Endothelial cell of umbilical vein (primary cell): ENCODE measurements at regions not wholly inside any gene's neighbourhood (a gene's known extent, or its start where the extent isn't known, plus 50 kb on each side); places are given as distances from the start of the nearest gene placed in this dataset.

ENCODE experiments used
- BruUV-seq: library from RNA; stranded (reverse); fragments of 400-500 nt; replicated peaks from 2 replicates; lab custom pipeline; 2021; lab: Mats Ljungman, UMichigan
- CTCF ChIA-PET: fragments of 300-600, 350-600 bp; sonication (Branson Sonifier 250); formaldehyde crosslinking; loops from one replicate; lab custom pipeline; 2021; ENCODE audit warnings: antibody characterized with exemption, inconsistent platforms; lab: Charles Lee
- POLR2A ChIA-PET: fragments of 300-600, 350-600 bp; sonication (Branson Sonifier 250); formaldehyde crosslinking; loops from one replicate; lab custom pipeline; 2021; ENCODE audit warnings: antibody characterized with exemption, inconsistent platforms; lab: Charles Lee
- DNase-seq: peaks from one replicate; pipeline ENCODE4 v3.0.0-alpha.2; 2011; ENCODE audit warnings: low read depth, low spot score
- FAIRE-seq: peaks from 2 replicates; lab custom pipeline; 2011; peaks lifted over from hg19 to GRCh38; lab: Jason Lieb, UNC
- H2AFZ ChIP-seq: 2 replicates; pipeline ENCODE4 v1.6.0; 2012; ENCODE audit warnings: low read depth, low read length, control low read depth, inconsistent platforms
- H3K27ac ChIP-seq: 2 replicates; pipeline ENCODE4 v1.5.1; 2011; ENCODE audit warnings: low read depth, mild to moderate bottlenecking, control low read depth, low read length, moderate library complexity; ENCODE audit not compliant: insufficient read depth
- H3K27me3 ChIP-seq, 2 experiments: 2 replicates each; pipeline versions ENCODE4 v1.6.0 to v1.6.1; 2011; ENCODE audit warnings: low read length in 2 of 2, mixed read lengths in 1 of 2; ENCODE audit not compliant: control insufficient read depth in 2 of 2, insufficient read depth in 2 of 2
- H3K36me3 ChIP-seq, 2 experiments: 2 replicates in 1 of 2; 3 replicates in 1 of 2; pipeline ENCODE4 v1.5.1; 2011; ENCODE audit warnings: low read length in 2 of 2, mild to moderate bottlenecking in 1 of 2, moderate library complexity in 1 of 2; ENCODE audit not compliant: control insufficient read depth in 2 of 2, insufficient read depth in 2 of 2; ENCODE audit errors: extremely low read depth in 1 of 2
- H3K4me1 ChIP-seq: 3 replicates; pipeline ENCODE4 v1.5.1; 2011; ENCODE audit warnings: mild to moderate bottlenecking, low read length; ENCODE audit not compliant: control insufficient read depth, insufficient read depth; ENCODE audit errors: extremely low read depth
- H3K4me2 ChIP-seq: 2 replicates; pipeline ENCODE4 v1.6.1; 2011; ENCODE audit warnings: low read length, control low read depth, mixed read lengths; ENCODE audit not compliant: insufficient read depth
- H3K4me3 ChIP-seq, 3 experiments: fragments of 200-600 bp in 1 of 3; sonication (generic), shearing (Covaris generic) in 1 of 3; replicated peaks in 1 of 3; 2 replicates each; pipeline ENCODE4 v1.5.1; 2011 to 2016; ENCODE audit warnings: control low read depth in 3 of 3, low read length in 3 of 3, mild to moderate bottlenecking in 2 of 3, inconsistent platforms in 1 of 3, low read depth in 1 of 3, moderate library complexity in 1 of 3; ENCODE audit not compliant: insufficient read depth in 1 of 3
- H3K79me2 ChIP-seq: 2 replicates; pipeline ENCODE4 v1.6.0; 2012; ENCODE audit warnings: low read length, inconsistent platforms; ENCODE audit not compliant: control insufficient read depth, insufficient read depth
- H3K9ac ChIP-seq: replicated peaks from 2 replicates; pipeline ENCODE3; 2011; ENCODE audit warnings: low read length, control low read depth; ENCODE audit not compliant: insufficient read depth; ENCODE audit errors: extremely low read depth
- H3K9me1 ChIP-seq: replicated peaks from 3 replicates; pipeline ENCODE4 v1.6.0; 2011; ENCODE audit warnings: mild to moderate bottlenecking, low read length; ENCODE audit not compliant: control insufficient read depth, insufficient read depth; ENCODE audit errors: extremely low read depth
- H3K9me3 ChIP-seq: replicated peaks from 2 replicates; pipeline ENCODE4 v1.5.1; 2012; ENCODE audit warnings: low read length, inconsistent platforms; ENCODE audit not compliant: control insufficient read depth, insufficient read depth
- H4K20me1 ChIP-seq: replicated peaks from 2 replicates; pipeline ENCODE3; 2011; ENCODE audit warnings: mild to moderate bottlenecking, low read length; ENCODE audit not compliant: control insufficient read depth, insufficient read depth; ENCODE audit errors: extremely low read depth
- EZH2 ChIP-seq: IDR thresholded peaks from 2 replicates; pipeline ENCODE4 v1.6.1; 2012; ENCODE audit warnings: borderline replicate concordance, low read depth, mild to moderate bottlenecking, moderate library complexity, low read length, inconsistent platforms; ENCODE audit not compliant: severe bottlenecking
- FOS ChIP-seq: IDR thresholded peaks from 2 replicates; pipeline ENCODE4 v1.6.1; 2011; ENCODE audit warnings: mild to moderate bottlenecking, low read length, moderate library complexity, borderline replicate concordance; ENCODE audit not compliant: insufficient read depth
- GATA2 ChIP-seq: IDR thresholded peaks from 2 replicates; pipeline ENCODE4 v1.7.0; 2011; ENCODE audit warnings: low read depth, mild to moderate bottlenecking, moderate library complexity, mixed read lengths, low read length; ENCODE audit not compliant: insufficient read length, insufficient read depth
- JUN ChIP-seq: IDR thresholded peaks from 2 replicates; pipeline ENCODE4 v1.6.1; 2011; ENCODE audit warnings: borderline replicate concordance, low read depth; ENCODE audit not compliant: insufficient read length, insufficient read depth
- MYC ChIP-seq: IDR thresholded peaks from one replicate; pipeline ENCODE4 v1.6.1; 2011; ENCODE audit warnings: mild to moderate bottlenecking, low read depth, low read length
- POLR2A ChIP-seq: IDR thresholded peaks from 2 replicates; pipeline ENCODE4 v1.6.1; 2012; ENCODE audit warnings: low read depth, mild to moderate bottlenecking, control low read depth, low read length
- POLR2AphosphoS5 ChIP-seq: IDR thresholded peaks from 2 replicates; pipeline ENCODE4 v1.6.1; 2012; ENCODE audit warnings: low read depth, mild to moderate bottlenecking, control low read depth, low read length, moderate library complexity; ENCODE audit not compliant: insufficient read depth
- dilution Hi-C: fragments of 300-500 bp; cut with MboI; formaldehyde crosslinking; loops from one replicate; pipeline ENCODE4 v1.15.0; 2019; ENCODE audit warnings: low sequenced_read_pairs; ENCODE audit not compliant: extremely low pct_ligation_motif_present
- intact Hi-C: fragments of 100-400 bp; cut with micrococcal nuclease; formaldehyde crosslinking; loops from one replicate; pipeline ENCODE4 v1.10.0; 2022
- TF ChIP-seq, protein P1 (sequence below), 2 donors: IDR thresholded peaks; 1 replicate in 1 of 2; 2 replicates in 1 of 2; pipeline ENCODE4 v1.5.1; 2011; ENCODE audit warnings: low read length in 2 of 2, mild to moderate bottlenecking in 2 of 2, moderate library complexity in 2 of 2, control low read depth in 1 of 2, inconsistent platforms in 1 of 2, low read depth in 1 of 2; ENCODE audit not compliant: insufficient read depth in 1 of 2; ENCODE audit errors: extremely low read depth in 1 of 2
- TF ChIP-seq, protein P2 (sequence below): IDR thresholded peaks from 2 replicates; pipeline ENCODE4 v1.6.1; 2011; ENCODE audit not compliant: insufficient read depth, insufficient read length

DNA sequence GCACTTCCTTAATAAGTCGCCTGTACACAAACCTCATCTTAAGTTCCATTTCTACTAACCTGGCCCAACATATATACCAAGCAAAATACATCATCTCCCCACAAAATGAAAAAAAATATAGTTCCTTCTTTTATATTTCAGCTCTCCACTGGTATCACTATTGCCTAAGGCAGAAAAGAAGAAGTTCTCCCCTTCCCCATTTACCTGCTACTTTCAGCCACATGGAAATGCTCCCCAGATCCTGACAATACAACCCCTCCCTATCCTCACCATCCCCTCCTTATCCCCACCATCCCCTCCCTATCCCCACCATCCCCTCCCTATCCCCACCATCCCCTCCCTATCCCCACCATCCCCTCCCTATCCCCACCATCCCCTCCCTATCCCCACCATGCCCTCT lies 175.7 kb downstream of the LINC00237 start:
- BruUV-seq = no TSS peak
- intact Hi-C loops = no loop called here
- dilution Hi-C loops = no loop called here
- H4K20me1 ChIP-seq = no peaks in the 10 kb centered on the region
- no peak overlapping the region for H2AFZ ChIP-seq
- H3K4me2 ChIP-seq = no peak overlapping the region
- no peak overlapping the region for H3K4me3 ChIP-seq
- DNase-seq = no peak
- ChIA-PET POLR2A (no interaction called here), CTCF (no interaction called here)
- H3K9me3 ChIP-seq = no peaks in the 10 kb centered on the region
- no peaks in the 10 kb centered on the region for H3K9me1 ChIP-seq
- H3K27ac ChIP-seq = no peak overlapping the region
- H3K79me2 ChIP-seq = no peaks in the 10 kb centered on the region
- no peaks in the 10 kb centered on the region for H3K4me1 ChIP-seq
- TF ChIP-seq, protein P1, sequence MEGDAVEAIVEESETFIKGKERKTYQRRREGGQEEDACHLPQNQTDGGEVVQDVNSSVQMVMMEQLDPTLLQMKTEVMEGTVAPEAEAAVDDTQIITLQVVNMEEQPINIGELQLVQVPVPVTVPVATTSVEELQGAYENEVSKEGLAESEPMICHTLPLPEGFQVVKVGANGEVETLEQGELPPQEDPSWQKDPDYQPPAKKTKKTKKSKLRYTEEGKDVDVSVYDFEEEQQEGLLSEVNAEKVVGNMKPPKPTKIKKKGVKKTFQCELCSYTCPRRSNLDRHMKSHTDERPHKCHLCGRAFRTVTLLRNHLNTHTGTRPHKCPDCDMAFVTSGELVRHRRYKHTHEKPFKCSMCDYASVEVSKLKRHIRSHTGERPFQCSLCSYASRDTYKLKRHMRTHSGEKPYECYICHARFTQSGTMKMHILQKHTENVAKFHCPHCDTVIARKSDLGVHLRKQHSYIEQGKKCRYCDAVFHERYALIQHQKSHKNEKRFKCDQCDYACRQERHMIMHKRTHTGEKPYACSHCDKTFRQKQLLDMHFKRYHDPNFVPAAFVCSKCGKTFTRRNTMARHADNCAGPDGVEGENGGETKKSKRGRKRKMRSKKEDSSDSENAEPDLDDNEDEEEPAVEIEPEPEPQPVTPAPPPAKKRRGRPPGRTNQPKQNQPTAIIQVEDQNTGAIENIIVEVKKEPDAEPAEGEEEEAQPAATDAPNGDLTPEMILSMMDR (IDR thresholded peaks at IDR 0.05; ENCODE audit: extremely low read depth in 1 of 2, insufficient read depth in 1 of 2, low read depth in 1 of 2, low read length in 2 of 2) = no peak
- TF ChIP-seq FOS (no peak), POLR2AphosphoS5 (no peak), GATA2 (no peak), JUN (no peak), POLR2A (no peak), EZH2 (no peak), MYC (no peak)
- TF ChIP-seq, protein P2, sequence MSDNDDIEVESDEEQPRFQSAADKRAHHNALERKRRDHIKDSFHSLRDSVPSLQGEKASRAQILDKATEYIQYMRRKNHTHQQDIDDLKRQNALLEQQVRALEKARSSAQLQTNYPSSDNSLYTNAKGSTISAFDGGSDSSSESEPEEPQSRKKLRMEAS = no peak
- no peaks in the 10 kb centered on the region for H3K27me3 ChIP-seq
- H3K9ac ChIP-seq = no peak overlapping the region
- no peaks in the 10 kb centered on the region for H3K36me3 ChIP-seq
- FAIRE-seq = no peak
